Spinal cord (tissue), 9 donors: ENCODE measurements at regions not wholly inside any gene's neighbourhood (a gene's known extent, or its start where the extent isn't known, plus 50 kb on each side); places are given as distances from the start of the nearest gene placed in this dataset.

Experiments
- DNase-seq, 6 donors: peaks; one replicate each; pipeline versions ENCODE4 v3.0.0 to v3.0.0-alpha.2; 2013 to 2015; ENCODE audit warnings: low spot score in 6 of 6, low read depth in 4 of 6
- H3K27ac ChIP-seq: one replicate; pipeline ENCODE4 v1.5.1; 2013; ENCODE audit warnings: low read depth, low read length, control low read depth
- H3K27me3 ChIP-seq: one replicate; pipeline ENCODE4 v1.6.1; 2013; ENCODE audit warnings: low read length; ENCODE audit not compliant: control insufficient read depth, insufficient read depth
- H3K36me3 ChIP-seq: one replicate; pipeline ENCODE4 v1.6.1; 2013; ENCODE audit warnings: low read length; ENCODE audit not compliant: control insufficient read depth, insufficient read depth
- H3K4me1 ChIP-seq: one replicate; pipeline ENCODE4 v1.6.1; 2013; ENCODE audit warnings: low read length; ENCODE audit not compliant: control insufficient read depth, insufficient read depth
- H3K4me3 ChIP-seq: one replicate; pipeline ENCODE4 v1.5.1; 2013; ENCODE audit warnings: low read depth, low read length, control low read depth
- H3K9me3 ChIP-seq: one replicate; pipeline ENCODE4 v1.6.1; 2013; ENCODE audit warnings: low read length; ENCODE audit not compliant: control insufficient read depth, insufficient read depth
- WGBS: methylation state at CpG from one replicate; pipeline ENCODE4 v1.1.5; 2013; ENCODE audit warnings: missing lambda C conversion rate; ENCODE audit not compliant: insufficient coverage; 5-methylcytosine and 5-hydroxymethylcytosine counted together
- donor health status: healthy.

DNA sequence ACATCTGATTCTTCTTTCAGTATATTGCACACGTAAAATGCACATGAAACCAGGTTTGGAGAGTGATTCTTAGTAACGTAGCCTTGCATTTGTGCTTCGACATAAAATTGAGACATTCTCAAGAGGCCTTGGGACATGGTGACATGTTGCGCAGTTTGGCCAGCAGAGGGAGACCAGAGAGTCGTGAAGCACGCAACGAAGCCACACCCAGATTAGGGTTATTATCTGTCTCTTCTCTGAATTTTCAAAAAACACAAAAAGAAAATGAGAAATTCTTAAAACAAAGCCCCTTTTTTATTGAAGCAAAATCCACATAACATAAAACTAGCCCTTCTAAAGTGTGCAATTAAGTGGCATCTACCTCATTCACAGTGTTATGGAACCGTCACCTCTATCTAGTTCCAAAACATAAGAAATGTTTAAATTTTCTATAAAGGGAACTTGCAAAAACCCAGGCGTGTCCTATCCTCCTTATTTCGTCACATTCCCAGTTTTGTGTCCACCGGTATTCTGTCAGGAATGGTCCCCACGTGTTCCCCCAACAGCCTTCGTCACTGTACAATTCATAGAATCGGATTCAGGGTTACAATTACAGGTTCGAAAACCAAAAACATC lies 108.8 kb upstream of the ATF7IP start:
- peak in 3 of 6 donors; percentile 42 to 91 (median 87) for DNase-seq
- peaks cover 35% of the 10 kb centered on the region for H3K4me1 ChIP-seq

GRCh38 chr12:14257303-14257733 lies 108.2 kb upstream of the ATF7IP start:
- Histone ChIP-seq H3K36me3 (no peaks in the 10 kb centered on the region), H3K27ac (peak overlapping the region; percentile 90), H3K4me1 (peaks cover 35% of the 10 kb centered on the region), H3K4me3 (no peak overlapping the region), H3K27me3 (no peaks in the 10 kb centered on the region), H3K9me3 (peaks cover 2% of the 10 kb centered on the region)
- WGBS = 3% methylated on average over 5 of the region's 7 CpGs
- no peak for DNase-seq

More for the DNA sequence above, 108.8 kb upstream of the ATF7IP start:
- H3K27me3 ChIP-seq = no peaks in the 10 kb centered on the region
- peak overlapping the region; percentile 90 for H3K27ac ChIP-seq
- 53% methylated on average over 11 of the region's 15 CpGs for WGBS
- H3K9me3 ChIP-seq = peaks cover 2% of the 10 kb centered on the region
- no peaks in the 10 kb centered on the region for H3K36me3 ChIP-seq
- no peak overlapping the region for H3K4me3 ChIP-seq

- Histone ChIP-seq H3K27me3 (no peaks in the 10 kb centered on the region), H3K27ac (peak overlapping the region; percentile 90), H3K9me3 (peaks cover 2% of the 10 kb centered on the region), H3K4me3 (no peak overlapping the region), H3K36me3 (no peaks in the 10 kb centered on the region), H3K4me1 (peaks cover 35% of the 10 kb centered on the region)
- WGBS = 34% methylated on average over 9 of the region's 13 CpGs
- peak; percentile 90 to 99 (median 94) for DNase-seq
Observed at GRCh38 chr12:14257734-14258574, 107.5 kb upstream of the ATF7IP start.

- H3K4me3 ChIP-seq = no peak overlapping the region
- peaks cover 2% of the 10 kb centered on the region for H3K9me3 ChIP-seq
- H3K36me3 ChIP-seq = no peaks in the 10 kb centered on the region
- H3K27me3 ChIP-seq = no peaks in the 10 kb centered on the region
- peak in 1 of 6 donors; percentile 51 for DNase-seq
- H3K27ac ChIP-seq = peak overlapping the region; percentile 90
- peaks cover 31% of the 10 kb centered on the region for H3K4me1 ChIP-seq
- WGBS = no CpG with 5 or more reads among the region's 4 CpGs
Observed at GRCh38 chr12:14258575-14258940, 106.9 kb upstream of the ATF7IP start.

- H3K27me3 ChIP-seq = no peaks in the 10 kb centered on the region
- 60% methylated on average over 1 of the region's 11 CpGs for WGBS
- H3K4me3 ChIP-seq = no peak overlapping the region
- H3K36me3 ChIP-seq = no peaks in the 10 kb centered on the region
- DNase-seq = no peak
- peak overlapping the region; percentile 90 for H3K27ac ChIP-seq
- H3K9me3 ChIP-seq = peaks cover 4% of the 10 kb centered on the region
- H3K4me1 ChIP-seq = peaks cover 28% of the 10 kb centered on the region
Observed at GRCh38 chr12:14259481-14260010, 105.9 kb upstream of the ATF7IP start.

DNA sequence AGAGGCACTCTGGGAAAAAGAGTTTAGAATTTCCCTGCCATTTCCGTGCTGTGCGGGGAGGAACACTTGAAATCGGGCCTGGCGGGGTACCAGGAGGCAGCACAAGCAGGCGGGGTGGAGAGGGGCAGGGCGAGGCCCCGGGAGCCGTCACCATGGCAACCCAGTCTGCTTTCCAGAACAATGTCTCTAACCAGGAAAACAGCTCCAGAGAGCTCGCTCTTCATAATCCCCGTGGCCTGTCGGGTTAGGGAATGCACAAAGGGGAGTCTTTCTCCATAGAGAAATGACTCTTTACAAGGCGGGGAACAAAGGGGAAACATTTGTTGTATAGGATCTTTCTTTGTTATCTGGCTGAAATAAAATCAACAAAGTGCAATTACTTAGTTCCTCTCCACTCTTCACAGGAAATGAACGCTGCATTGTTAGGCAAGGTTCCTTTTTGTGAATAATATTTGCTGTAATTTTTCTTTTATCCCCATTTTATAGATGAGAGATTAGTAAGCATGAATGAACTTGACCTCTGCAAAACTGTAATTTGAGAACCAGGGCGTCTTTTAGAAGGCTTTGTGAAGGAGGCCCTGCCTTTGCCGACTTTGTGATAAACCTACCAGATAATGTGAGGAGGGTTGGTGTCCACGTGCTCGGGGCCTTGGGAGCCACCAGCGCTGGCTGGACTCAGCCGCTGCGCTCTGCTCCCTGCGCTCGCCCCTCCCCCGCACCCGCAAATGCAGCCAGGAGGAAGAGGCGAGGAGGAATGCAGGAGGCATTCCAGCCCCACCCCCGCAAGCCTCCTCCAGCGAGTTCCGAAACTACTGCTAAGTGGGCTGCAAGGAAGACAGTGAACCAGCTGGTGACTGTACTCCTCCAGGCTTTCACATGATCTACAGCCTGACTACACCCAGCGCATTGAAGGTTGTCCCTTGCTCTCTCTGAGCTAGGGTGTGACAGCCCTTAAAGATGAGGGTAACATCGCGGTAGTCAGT lies 105.2 kb upstream of the ATF7IP start:
- Histone ChIP-seq H3K4me3 (peak overlapping the region; percentile 4), H3K27me3 (no peaks in the 10 kb centered on the region), H3K9me3 (peaks cover 4% of the 10 kb centered on the region), H3K4me1 (peaks cover 28% of the 10 kb centered on the region), H3K27ac (peak overlapping the region; percentile 90), H3K36me3 (no peaks in the 10 kb centered on the region)
- DNase-seq = peak in 5 of 6 donors; percentile 71 to 94 (median 74)
- WGBS = 6% methylated on average over 19 of the region's 31 CpGs

- H3K4me3 ChIP-seq = no peak overlapping the region
- H3K4me1 ChIP-seq = peaks cover 28% of the 10 kb centered on the region
Observed at GRCh38 chr12:14261096-14261495, 104.4 kb upstream of the ATF7IP start.

GRCh38 chr12:14261861-14262260 lies 103.6 kb upstream of the ATF7IP start:
- Histone ChIP-seq H3K9me3 (peaks cover 2% of the 10 kb centered on the region), H3K4me3 (no peak overlapping the region), H3K27ac (no peak overlapping the region), H3K4me1 (peaks cover 28% of the 10 kb centered on the region), H3K27me3 (no peaks in the 10 kb centered on the region), H3K36me3 (no peaks in the 10 kb centered on the region)
- WGBS = 100% methylated on average over 2 of the region's 2 CpGs
- no peak for DNase-seq

More at GRCh38 chr12:14261096-14261495, 104.4 kb upstream of the ATF7IP start:
- no peaks in the 10 kb centered on the region for H3K27me3 ChIP-seq
- H3K27ac ChIP-seq = peak overlapping the region; percentile 90
- peaks cover 4% of the 10 kb centered on the region for H3K9me3 ChIP-seq
- WGBS = no CpG with 5 or more reads among the region's 6 CpGs
- H3K36me3 ChIP-seq = no peaks in the 10 kb centered on the region
- no peak for DNase-seq
